GM12878 (cell line): ENCODE measurements at regions not wholly inside any gene's neighbourhood (a gene's known extent, or its start where the extent isn't known, plus 50 kb on each side); places are given as distances from the start of the nearest gene placed in this dataset.

Experiments
- ATF2 ChIP-seq: IDR thresholded peaks from 2 replicates; pipeline ENCODE4 v1.6.1; 2012; ENCODE audit warnings: low read length, inconsistent platforms
- CBX5 ChIP-seq: sonication (generic); IDR thresholded peaks from 2 replicates; pipeline ENCODE4 v1.6.1; 2016; ENCODE audit warnings: low read depth, moderate library complexity, mild to moderate bottlenecking, inconsistent platforms
- MLLT1 ChIP-seq: fragments of 450-650 bp; IDR thresholded peaks from 2 replicates; pipeline ENCODE4 v1.6.1; 2016; ENCODE audit warnings: mild to moderate bottlenecking
- POLR2A ChIP-seq: IDR thresholded peaks from 2 replicates; pipeline ENCODE4 v1.6.1; 2011; ENCODE audit warnings: low read depth, mild to moderate bottlenecking, low read length
- TBL1XR1 ChIP-seq: IDR thresholded peaks from 2 replicates; pipeline ENCODE4 v1.6.1; 2012; ENCODE audit warnings: low read depth, low read length, improper control_type of control experiment
- YY1 ChIP-seq: IDR thresholded peaks from 2 replicates; pipeline ENCODE4 v1.6.1; 2011; ENCODE audit warnings: low read depth, mild to moderate bottlenecking, low read length
- ZBED1 ChIP-seq: IDR thresholded peaks from 2 replicates; pipeline ENCODE4 v1.6.1; 2016; ENCODE audit warnings: borderline replicate concordance
- TF ChIP-seq, protein P1 (sequence below), 3 experiments: IDR thresholded peaks in 2 of 3; conservative IDR thresholded peaks in 1 of 3; 2 replicates each; pipeline ENCODE4 v1.5.1; 2011; ENCODE audit warnings: low read depth in 3 of 3, low read length in 3 of 3, mild to moderate bottlenecking in 3 of 3, control low read depth in 2 of 3, moderate library complexity in 2 of 3, inconsistent platforms in 1 of 3, mixed read lengths in 1 of 3; ENCODE audit not compliant: control insufficient read depth in 2 of 3, insufficient read depth in 1 of 3; ENCODE audit errors: extremely low read depth in 1 of 3
- TF ChIP-seq, protein P2 (sequence below): IDR thresholded peaks from 2 replicates; pipeline ENCODE4 v1.6.1; 2012; ENCODE audit warnings: low read depth, low read length, improper control_type of control experiment

DNA sequence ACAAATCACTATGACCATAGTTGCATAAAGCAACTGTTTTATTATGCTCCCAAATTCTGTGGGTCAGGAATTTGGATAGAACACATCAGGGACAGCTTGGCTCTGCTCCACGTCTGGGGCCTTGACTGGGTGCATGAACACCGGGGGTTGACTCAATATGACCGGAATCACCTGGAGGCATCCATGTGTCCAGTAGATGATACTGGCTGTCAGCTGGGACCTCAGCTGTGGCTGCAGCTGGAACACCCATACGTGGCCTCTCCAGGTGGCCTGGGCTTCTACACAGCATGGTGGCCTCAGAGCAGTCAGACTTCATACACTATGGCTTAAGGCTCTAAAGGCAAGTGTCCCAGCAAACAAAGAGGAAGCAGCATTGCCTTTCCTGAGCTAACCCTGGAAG is 113.4 kb downstream of the NRN1 start:
- TF ChIP-seq CBX5 = no peak
- TF ChIP-seq, protein P1, sequence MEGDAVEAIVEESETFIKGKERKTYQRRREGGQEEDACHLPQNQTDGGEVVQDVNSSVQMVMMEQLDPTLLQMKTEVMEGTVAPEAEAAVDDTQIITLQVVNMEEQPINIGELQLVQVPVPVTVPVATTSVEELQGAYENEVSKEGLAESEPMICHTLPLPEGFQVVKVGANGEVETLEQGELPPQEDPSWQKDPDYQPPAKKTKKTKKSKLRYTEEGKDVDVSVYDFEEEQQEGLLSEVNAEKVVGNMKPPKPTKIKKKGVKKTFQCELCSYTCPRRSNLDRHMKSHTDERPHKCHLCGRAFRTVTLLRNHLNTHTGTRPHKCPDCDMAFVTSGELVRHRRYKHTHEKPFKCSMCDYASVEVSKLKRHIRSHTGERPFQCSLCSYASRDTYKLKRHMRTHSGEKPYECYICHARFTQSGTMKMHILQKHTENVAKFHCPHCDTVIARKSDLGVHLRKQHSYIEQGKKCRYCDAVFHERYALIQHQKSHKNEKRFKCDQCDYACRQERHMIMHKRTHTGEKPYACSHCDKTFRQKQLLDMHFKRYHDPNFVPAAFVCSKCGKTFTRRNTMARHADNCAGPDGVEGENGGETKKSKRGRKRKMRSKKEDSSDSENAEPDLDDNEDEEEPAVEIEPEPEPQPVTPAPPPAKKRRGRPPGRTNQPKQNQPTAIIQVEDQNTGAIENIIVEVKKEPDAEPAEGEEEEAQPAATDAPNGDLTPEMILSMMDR (IDR thresholded peaks at IDR 0.05 in 2 of 3, conservative IDR thresholded peaks at IDR 0.05 in 1 of 3; ENCODE audit: control insufficient read depth in 2 of 3, extremely low read depth in 1 of 3, insufficient read depth in 1 of 3, low read depth in 3 of 3, low read length in 3 of 3) = no peak
- no peak for TF ChIP-seq TBL1XR1
- TF ChIP-seq ATF2 = no peak
- TF ChIP-seq POLR2A = no peak
- no peak for TF ChIP-seq YY1
- no peak for TF ChIP-seq MLLT1
- TF ChIP-seq, protein P2, sequence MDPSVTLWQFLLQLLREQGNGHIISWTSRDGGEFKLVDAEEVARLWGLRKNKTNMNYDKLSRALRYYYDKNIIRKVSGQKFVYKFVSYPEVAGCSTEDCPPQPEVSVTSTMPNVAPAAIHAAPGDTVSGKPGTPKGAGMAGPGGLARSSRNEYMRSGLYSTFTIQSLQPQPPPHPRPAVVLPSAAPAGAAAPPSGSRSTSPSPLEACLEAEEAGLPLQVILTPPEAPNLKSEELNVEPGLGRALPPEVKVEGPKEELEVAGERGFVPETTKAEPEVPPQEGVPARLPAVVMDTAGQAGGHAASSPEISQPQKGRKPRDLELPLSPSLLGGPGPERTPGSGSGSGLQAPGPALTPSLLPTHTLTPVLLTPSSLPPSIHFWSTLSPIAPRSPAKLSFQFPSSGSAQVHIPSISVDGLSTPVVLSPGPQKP = no peak
- no peak for TF ChIP-seq ZBED1
